AML-193 (cell line): ENCODE measurements at regions not wholly inside any gene's neighbourhood (a gene's known extent, or its start where the extent isn't known, plus 50 kb on each side); places are given as distances from the start of the nearest gene placed in this dataset.

Experiments
- DNase-seq, 2 experiments: peaks; one replicate each; lab custom pipeline; 2025; lab: John Stamatoyannopoulos, UW

- DNase-seq, result no peak
These were observed 235.3 kb upstream of the CEP162 start for GRCh38 chr6:84462698-84463097.

GRCh38 chr6:84461461-84461860 lies 234.0 kb upstream of the CEP162 start:
- no peak for DNase-seq

GRCh38 chr6:84460491-84460890 lies 233.0 kb upstream of the CEP162 start:
- no peak for DNase-seq

- DNase-seq, result no peak
These were observed 232.0 kb upstream of the CEP162 start for GRCh38 chr6:84459401-84459800.

- DNase-seq, result no peak
These were observed 230.8 kb upstream of the CEP162 start for GRCh38 chr6:84458271-84458670.

- DNase-seq, result no peak
These were observed 229.8 kb upstream of the CEP162 start for GRCh38 chr6:84457276-84457675.

GRCh38 chr6:84456803-84457202 lies 229.4 kb upstream of the CEP162 start:
- no peak for DNase-seq

GRCh38 chr6:84455511-84456029 lies 228.1 kb upstream of the CEP162 start:
- DNase-seq, result no peak

GRCh38 chr6:84453499-84453898 lies 226.1 kb upstream of the CEP162 start:
- no peak for DNase-seq

GRCh38 chr6:84450018-84450417 lies 222.6 kb upstream of the CEP162 start:
- DNase-seq, result no peak

- DNase-seq, result no peak
These were observed 221.8 kb upstream of the CEP162 start for GRCh38 chr6:84449220-84449619.

GRCh38 chr6:84448331-84448730 lies 220.9 kb upstream of the CEP162 start:
- DNase-seq, result no peak

- DNase-seq, result no peak
These were observed 220.2 kb upstream of the CEP162 start for GRCh38 chr6:84447651-84448050.

GRCh38 chr6:84445068-84445467 lies 217.6 kb upstream of the CEP162 start:
- no peak for DNase-seq

GRCh38 chr6:84442208-84442607 lies 214.8 kb upstream of the CEP162 start:
- no peak for DNase-seq

- no peak for DNase-seq
These were observed 214.0 kb upstream of the CEP162 start for GRCh38 chr6:84441456-84441855.

- DNase-seq, result no peak
These were observed 207.1 kb upstream of the CEP162 start for GRCh38 chr6:84434550-84434949.

GRCh38 chr6:84432619-84433018 lies 205.2 kb upstream of the CEP162 start:
- DNase-seq, result no peak

GRCh38 chr6:84428300-84428907 lies 201.0 kb upstream of the CEP162 start:
- DNase-seq, result peak; percentile 47 to 49

GRCh38 chr6:84425971-84426705 lies 198.7 kb upstream of the CEP162 start:
- DNase-seq, result no peak

- DNase-seq, result no peak
These were observed 197.5 kb upstream of the CEP162 start for GRCh38 chr6:84424956-84425355.

- peak; percentile 13 to 22 for DNase-seq
These were observed 195.0 kb upstream of the CEP162 start for GRCh38 chr6:84422380-84422968.

GRCh38 chr6:84421031-84421430 lies 193.6 kb upstream of the CEP162 start:
- no peak for DNase-seq
